Neural crest cell (in vitro differentiated cells): ENCODE measurements at regions not wholly inside any gene's neighbourhood (a gene's known extent, or its start where the extent isn't known, plus 50 kb on each side); places are given as distances from the start of the nearest gene placed in this dataset.

Source experiments
- DNase-seq: peaks from one replicate; pipeline ENCODE4 v3.0.0; 2021; ENCODE audit warnings: low read depth, mixed read lengths, low spot score
- H3K27ac Mint-ChIP-seq: one replicate; pipeline ENCODE4 v1.8.0; 2021; ENCODE audit warnings: mild to moderate bottlenecking, mixed read lengths; ENCODE audit not compliant: unreplicated experiment
- H3K27me3 Mint-ChIP-seq: 2 replicates; pipeline ENCODE4 v1.8.0; 2021; ENCODE audit warnings: low read depth, mild to moderate bottlenecking, mixed read lengths
- H3K36me3 Mint-ChIP-seq: 2 replicates; pipeline ENCODE4 v1.8.0; 2021; ENCODE audit warnings: low read depth, mild to moderate bottlenecking, mixed read lengths
- H3K4me1 Mint-ChIP-seq: 2 replicates; pipeline ENCODE4 v1.8.0; 2021; ENCODE audit warnings: mixed read lengths
- H3K4me3 Mint-ChIP-seq: one replicate; pipeline ENCODE4 v1.8.0; 2021; ENCODE audit warnings: mild to moderate bottlenecking, mixed read lengths
- H3K9me3 Mint-ChIP-seq: 2 replicates; pipeline ENCODE4 v1.8.0; 2021; ENCODE audit warnings: mixed read lengths
- CTCF ChIP-seq: fragments of 200-600 bp; sonication (generic); conservative IDR thresholded peaks from 2 replicates; pipeline ENCODE4 v1.5.0; 2021; ENCODE audit warnings: antibody characterized with exemption, mild to moderate bottlenecking

- Mint-ChIP-seq H3K36me3 (peaks cover 2% of the 10 kb centered on the region), H3K27ac (no peak overlapping the region), H3K4me1 (no peaks in the 10 kb centered on the region), H3K9me3 (peaks cover 10% of the 10 kb centered on the region), H3K4me3 (no peak overlapping the region), H3K27me3 (no peaks in the 10 kb centered on the region)
- no peak for DNase-seq
- TF ChIP-seq CTCF: no peak
Measured at GRCh38 chr4:65083076-65083475, 587.2 kb downstream of the EPHA5 start.

GRCh38 chr4:65071564-65071963, 598.7 kb downstream of the EPHA5 start:
- DNase-seq: no peak
- Mint-ChIP-seq H3K4me1 (no peaks in the 10 kb centered on the region), H3K9me3 (no peaks in the 10 kb centered on the region), H3K27me3 (no peaks in the 10 kb centered on the region), H3K4me3 (no peak overlapping the region), H3K36me3 (no peaks in the 10 kb centered on the region), H3K27ac (no peak overlapping the region)
- TF ChIP-seq CTCF: no peak

- Mint-ChIP-seq H3K27ac (no peak overlapping the region), H3K4me3 (no peak overlapping the region)
- TF ChIP-seq CTCF: no peak
Measured at GRCh38 chr4:65069177-65069576, 601.1 kb downstream of the EPHA5 start.

GRCh38 chr4:65066106-65066505, 604.2 kb downstream of the EPHA5 start:
- DNase-seq: no peak
- no peak overlapping the region for H3K4me3 Mint-ChIP-seq
- no peaks in the 10 kb centered on the region for H3K9me3 Mint-ChIP-seq
- no peak overlapping the region for H3K27ac Mint-ChIP-seq
- no peaks in the 10 kb centered on the region for H3K36me3 Mint-ChIP-seq
- H3K4me1 Mint-ChIP-seq: no peaks in the 10 kb centered on the region
- no peak for TF ChIP-seq CTCF
- H3K27me3 Mint-ChIP-seq: no peaks in the 10 kb centered on the region

More at GRCh38 chr4:65069177-65069576, 601.1 kb downstream of the EPHA5 start:
- no peak for DNase-seq
- Mint-ChIP-seq H3K4me1 (no peaks in the 10 kb centered on the region), H3K9me3 (no peaks in the 10 kb centered on the region), H3K27me3 (no peaks in the 10 kb centered on the region), H3K36me3 (no peaks in the 10 kb centered on the region)

GRCh38 chr4:65063601-65064000, 606.7 kb downstream of the EPHA5 start:
- Mint-ChIP-seq H3K4me3 (no peak overlapping the region), H3K27ac (no peak overlapping the region), H3K36me3 (no peaks in the 10 kb centered on the region), H3K27me3 (no peaks in the 10 kb centered on the region), H3K9me3 (no peaks in the 10 kb centered on the region), H3K4me1 (no peaks in the 10 kb centered on the region)
- TF ChIP-seq CTCF: no peak
- no peak for DNase-seq

GRCh38 chr4:65050786-65051185, 619.5 kb downstream of the EPHA5 start:
- no peaks in the 10 kb centered on the region for H3K4me1 Mint-ChIP-seq
- H3K4me3 Mint-ChIP-seq: no peak overlapping the region
- no peak overlapping the region for H3K27ac Mint-ChIP-seq
- H3K9me3 Mint-ChIP-seq: no peaks in the 10 kb centered on the region
- H3K36me3 Mint-ChIP-seq: no peaks in the 10 kb centered on the region
- DNase-seq: no peak
- TF ChIP-seq CTCF: no peak
- no peaks in the 10 kb centered on the region for H3K27me3 Mint-ChIP-seq
